Left hindlimb (tissue), 1 donor: ENCODE measurements at regions not wholly inside any gene's neighbourhood (a gene's known extent, or its start where the extent isn't known, plus 50 kb on each side); places are given as distances from the start of the nearest gene placed in this dataset.

ENCODE experiments used
- DNase-seq: peaks from one replicate; pipeline ENCODE4 v3.0.0-alpha.2; 2018

DNA sequence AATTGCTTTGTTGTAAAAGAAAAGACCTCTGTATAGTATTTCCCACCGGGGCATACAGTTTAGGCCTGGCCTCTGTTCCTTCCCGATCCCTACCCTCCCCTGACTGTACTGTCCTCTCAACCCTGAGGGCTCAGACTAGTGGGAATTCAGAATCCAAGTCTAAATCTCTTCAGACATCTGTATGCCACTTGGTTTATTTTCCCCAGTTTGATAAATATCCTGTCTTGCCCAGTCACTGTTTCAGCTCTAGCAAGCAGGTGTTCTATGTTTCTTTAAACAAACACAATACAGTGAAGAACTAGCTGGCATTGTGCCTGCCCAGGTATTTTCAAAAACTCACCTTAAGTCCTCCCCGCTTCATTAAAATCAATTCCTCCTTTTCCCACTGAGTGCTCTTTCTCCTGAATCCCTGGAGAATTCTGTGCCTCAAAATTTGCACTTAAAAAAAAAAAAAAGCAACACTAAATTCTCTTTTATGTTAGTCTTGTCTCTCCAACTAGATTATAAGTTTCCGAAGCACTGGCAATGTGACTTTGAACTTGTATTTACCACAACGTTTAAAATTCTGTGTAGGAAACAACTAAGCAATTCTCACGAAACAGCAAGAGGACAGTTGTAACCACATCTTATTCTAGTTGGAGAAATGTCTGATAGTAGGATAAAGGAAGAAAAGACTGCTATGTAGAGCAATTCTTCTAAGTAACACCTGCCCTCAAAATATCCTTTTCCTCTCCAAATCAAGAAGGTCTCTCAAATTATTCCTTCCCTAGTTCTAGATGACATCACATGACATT lies 112.0 kb upstream of the CARMIL1 start:
- no peak for DNase-seq

DNA sequence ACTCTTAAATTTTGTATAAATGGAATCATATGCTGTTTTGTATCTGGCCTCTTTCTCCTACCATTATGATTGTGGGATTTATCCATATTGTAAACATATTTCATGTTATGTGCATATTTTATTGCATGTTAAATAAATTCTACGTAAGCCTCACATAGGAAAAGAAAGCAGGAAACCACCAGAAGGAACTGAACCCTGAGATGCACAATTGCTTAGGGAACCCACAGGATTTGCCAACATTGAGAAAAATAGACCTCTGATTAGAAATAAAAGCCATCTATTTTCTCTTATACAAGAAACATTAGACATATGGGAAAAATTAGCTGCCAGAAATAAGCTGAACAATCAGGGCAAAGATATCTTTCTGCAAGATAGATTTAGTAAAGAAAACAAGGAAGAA lies 111.2 kb upstream of the CARMIL1 start:
- DNase-seq, result no peak

DNA sequence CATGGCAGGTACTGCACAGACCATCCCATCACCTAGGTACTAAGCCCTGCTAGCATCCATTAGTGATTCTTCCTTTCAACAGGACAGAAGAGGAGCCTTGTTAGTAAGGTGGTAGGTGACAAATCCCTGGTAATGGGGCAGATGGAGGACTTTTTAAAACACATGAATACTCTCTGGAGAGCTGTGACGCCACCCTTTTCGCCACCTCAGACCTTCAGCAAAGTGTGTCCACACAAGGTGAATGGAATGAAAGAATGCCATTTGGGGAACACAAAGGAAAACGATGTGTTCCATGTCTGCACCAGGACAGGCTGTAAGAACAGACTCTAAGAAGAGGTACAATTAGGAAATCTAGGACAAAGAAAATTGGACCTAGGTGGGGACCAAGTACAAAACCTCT lies 110.5 kb upstream of the CARMIL1 start:
- DNase-seq, result no peak

- DNase-seq, result no peak
Measured at GRCh38 chr6:25169553-25169952, 109.6 kb upstream of the CARMIL1 start.

- DNase-seq, result no peak
Measured at GRCh38 chr6:25169961-25170360, 109.2 kb upstream of the CARMIL1 start.

DNA sequence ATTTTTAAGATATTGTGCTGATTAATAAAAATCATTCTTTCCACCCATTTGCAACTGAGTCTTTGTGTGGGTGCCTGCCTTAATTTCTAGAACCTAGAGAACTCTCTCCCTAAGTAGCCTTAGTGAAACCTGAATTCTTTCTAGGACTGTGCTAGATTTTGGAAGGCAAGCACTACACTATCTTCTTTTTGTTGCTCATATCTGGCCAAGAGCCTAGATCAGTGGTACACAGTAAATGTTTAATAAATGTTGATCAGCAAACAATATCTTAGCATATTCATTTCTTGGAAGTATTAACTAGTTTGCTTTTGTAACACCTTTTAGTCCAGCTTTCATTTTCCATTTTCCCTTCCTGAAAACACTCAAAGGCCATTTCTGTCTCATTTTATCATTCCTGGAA lies 108.5 kb upstream of the CARMIL1 start:
- DNase-seq, result no peak

GRCh38 chr6:25171301-25171700 lies 107.9 kb upstream of the CARMIL1 start:
- DNase-seq, result no peak

DNA sequence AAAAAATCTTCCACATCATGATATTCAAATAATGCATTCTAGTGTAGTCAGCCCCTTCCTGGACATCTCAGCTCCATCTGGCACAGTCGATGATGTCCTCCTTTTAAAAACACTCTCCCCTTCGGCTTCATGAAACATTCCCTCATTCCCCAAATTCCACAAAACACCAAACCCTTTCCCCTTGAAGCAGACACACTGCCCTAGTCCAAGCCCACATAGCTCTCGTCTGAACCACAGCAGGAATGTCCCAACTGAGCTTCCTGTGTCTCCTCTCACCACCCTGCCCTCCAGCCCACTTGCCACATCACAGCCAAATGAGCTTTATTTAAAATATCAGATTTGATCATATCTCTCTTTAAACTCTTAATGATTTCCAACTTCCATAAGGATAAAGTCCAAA lies 106.4 kb upstream of the CARMIL1 start:
- no peak for DNase-seq

- DNase-seq, result no peak
Measured at GRCh38 chr6:25173246-25173645, 105.9 kb upstream of the CARMIL1 start.

GRCh38 chr6:25173951-25174474 lies 105.2 kb upstream of the CARMIL1 start:
- no peak for DNase-seq

GRCh38 chr6:25174678-25175077 lies 104.5 kb upstream of the CARMIL1 start:
- DNase-seq, result no peak

DNA sequence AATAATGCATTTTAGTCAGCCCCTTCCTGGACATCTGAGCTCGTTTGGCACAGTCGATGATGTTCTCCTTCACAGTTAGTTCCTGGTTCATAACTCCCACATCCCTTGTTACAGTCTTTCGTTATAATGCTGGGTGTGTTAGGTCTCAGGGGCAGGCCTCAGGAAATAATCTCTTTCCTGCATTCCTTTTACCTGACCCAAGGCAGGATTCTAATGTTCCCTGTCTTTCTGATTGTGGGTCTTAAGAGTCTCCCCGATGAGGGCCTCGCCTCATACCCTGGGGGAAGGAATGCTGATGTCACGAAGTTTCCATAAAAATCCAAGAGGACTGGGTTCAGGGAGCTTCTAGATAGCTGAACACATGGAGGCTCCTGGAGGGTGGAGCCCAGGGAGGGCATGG lies 104.0 kb upstream of the CARMIL1 start:
- no peak for DNase-seq

GRCh38 chr6:25175681-25176080 lies 103.5 kb upstream of the CARMIL1 start:
- no peak for DNase-seq

- no peak for DNase-seq
Measured at GRCh38 chr6:25176466-25176865, 102.7 kb upstream of the CARMIL1 start.

GRCh38 chr6:25177500-25178028 lies 101.6 kb upstream of the CARMIL1 start:
- DNase-seq, result no peak

GRCh38 chr6:25178336-25179035 lies 100.7 kb upstream of the CARMIL1 start:
- no peak for DNase-seq

DNA sequence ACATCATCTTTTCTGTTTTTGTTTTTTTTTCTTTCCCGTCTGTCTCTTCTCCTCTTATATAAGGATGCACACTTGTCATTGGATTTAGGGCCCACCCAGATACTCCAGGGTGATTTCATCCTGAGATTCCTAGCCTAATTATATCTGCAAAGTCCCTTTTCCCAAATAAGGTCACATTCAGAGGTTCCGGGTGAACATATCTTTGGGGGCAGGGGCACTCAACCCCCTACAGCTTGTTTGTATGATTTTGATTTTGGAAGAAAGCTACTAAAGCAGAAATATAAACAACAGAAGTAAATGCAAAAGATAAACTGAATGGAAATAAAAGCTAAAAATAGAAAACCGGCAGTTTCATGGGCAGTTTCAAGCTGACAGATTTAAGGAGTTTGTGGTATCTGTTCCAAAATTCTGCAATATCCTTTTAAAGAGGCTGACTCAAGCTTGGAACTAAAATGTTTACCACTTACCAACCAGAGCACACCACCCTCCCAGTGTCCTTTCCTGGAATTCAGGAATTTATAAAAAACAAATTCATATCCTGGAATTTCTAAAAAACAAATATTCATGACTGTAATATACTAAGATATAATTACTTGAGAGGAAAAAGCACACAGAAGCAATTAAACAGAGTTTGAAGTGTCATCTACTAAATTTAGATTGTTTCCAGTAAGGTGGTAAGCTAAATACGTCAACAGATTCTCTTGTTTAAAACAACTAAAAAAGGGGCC lies 100.0 kb upstream of the CARMIL1 start:
- no peak for DNase-seq

- no peak for DNase-seq
Measured at GRCh38 chr6:25180630-25181349, 98.4 kb upstream of the CARMIL1 start.

DNA sequence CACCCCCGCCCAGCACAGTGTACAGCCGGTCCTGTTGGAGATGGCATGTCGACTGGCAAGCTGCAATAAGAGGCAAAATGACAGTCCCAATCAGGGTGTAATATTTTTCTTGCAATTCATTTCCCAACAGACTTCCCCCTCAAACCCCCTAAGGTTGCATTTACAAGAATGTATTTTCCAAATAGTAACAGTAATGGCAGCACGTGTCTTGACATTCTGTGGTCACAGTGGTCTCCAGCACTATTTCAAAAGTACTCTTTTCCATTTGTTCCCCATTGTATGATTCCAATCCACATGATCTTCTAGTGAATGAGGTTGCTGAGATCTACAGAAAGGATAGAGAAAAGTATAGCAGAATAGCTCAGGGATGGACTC lies 97.8 kb upstream of the CARMIL1 start:
- DNase-seq, result no peak

- DNase-seq, result no peak
Measured at GRCh38 chr6:25181923-25182322, 97.3 kb upstream of the CARMIL1 start.

- DNase-seq, result no peak
Measured at GRCh38 chr6:25186919-25187318, 92.3 kb upstream of the CARMIL1 start.

DNA sequence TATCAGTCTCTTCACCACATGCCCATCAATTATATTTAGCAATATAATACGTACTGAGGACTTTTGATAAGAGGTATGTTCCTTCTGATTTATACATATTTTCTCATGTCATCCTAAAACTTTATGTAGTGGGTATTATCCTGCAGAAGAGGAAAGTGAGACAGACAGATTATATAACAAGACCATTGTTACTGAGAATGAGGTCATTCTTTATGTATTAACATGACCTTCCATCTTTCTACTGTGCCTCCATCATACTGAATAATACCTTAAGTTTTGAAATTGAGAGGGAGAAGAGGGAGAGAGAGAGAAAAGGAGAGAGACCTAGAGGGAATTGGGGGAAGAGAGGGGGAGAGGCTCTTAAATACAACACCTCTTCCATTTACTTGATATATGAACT lies 90.9 kb upstream of the CARMIL1 start:
- no peak for DNase-seq
